CD4-positive, alpha-beta T cell treated with Interleukin-1 beta for 1 hour (primary cell): ENCODE measurements at regions not wholly inside any gene's neighbourhood (a gene's known extent, or its start where the extent isn't known, plus 50 kb on each side); places are given as distances from the start of the nearest gene placed in this dataset.
A peak's percentile ranks its signal among the peaks of the same experiment; 100 is the strongest.

ENCODE experiments used
- DNase-seq, 2 donors: peaks; one replicate each; pipeline ENCODE4 v3.0.0-alpha.2; 2020 to 2022

DNA sequence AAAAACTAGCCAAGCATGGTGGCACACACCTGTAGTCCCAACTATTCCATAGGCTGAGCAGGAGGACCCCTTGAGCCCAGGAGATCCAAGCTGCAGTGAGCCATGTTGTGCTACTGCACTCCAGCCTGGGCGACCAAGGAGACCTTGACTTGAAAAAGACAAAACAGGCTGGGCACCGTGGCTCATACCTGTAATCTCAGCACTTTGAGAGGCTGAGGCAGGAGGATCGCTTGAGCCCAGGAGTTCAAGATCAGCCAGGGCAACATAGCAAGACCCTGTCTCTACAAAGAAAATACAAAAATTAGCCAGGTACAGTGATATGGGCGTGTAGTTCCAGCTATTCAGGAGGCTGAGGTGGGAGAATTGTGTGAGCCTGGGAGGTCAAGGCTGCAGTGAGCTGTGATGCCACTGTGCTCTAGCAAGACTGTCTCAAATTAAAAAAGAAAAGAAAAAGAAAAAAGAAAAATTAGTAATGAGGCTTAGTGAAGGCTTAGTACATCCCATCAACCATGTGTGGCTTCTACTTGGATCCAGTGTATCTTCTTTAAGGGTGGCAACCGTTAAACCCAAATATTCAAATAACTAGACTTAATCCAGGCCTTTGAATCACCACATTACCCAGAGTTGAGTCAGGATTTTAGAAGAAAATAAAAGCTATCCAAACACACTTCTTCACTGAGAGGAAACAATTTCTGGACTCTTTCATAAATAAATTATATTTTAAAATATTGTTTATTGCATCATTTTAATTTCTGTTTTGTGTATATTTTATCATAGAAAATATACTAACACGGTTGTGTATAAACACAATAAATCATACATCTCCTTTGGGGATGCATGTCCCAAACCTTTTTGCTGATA, 74.3 kb upstream of the RAB4A start:
- DNase-seq: no peak

DNA sequence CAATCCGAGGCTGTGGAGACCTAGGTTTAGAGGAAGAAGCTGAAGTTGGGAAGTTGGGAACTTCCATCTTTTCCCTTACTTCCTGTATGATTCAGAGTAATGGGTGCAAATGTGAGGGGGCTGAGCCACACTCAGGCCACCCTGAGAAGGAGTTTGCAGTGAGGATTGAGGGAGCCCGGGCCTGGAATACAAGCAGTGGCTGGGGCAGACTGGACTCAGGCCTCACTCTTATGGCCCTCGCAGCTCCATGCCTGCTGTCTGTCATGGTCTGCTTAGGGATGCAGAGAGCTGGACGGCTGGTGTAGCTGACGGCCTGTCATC, 73.7 kb upstream of the RAB4A start:
- DNase-seq: no peak

DNA sequence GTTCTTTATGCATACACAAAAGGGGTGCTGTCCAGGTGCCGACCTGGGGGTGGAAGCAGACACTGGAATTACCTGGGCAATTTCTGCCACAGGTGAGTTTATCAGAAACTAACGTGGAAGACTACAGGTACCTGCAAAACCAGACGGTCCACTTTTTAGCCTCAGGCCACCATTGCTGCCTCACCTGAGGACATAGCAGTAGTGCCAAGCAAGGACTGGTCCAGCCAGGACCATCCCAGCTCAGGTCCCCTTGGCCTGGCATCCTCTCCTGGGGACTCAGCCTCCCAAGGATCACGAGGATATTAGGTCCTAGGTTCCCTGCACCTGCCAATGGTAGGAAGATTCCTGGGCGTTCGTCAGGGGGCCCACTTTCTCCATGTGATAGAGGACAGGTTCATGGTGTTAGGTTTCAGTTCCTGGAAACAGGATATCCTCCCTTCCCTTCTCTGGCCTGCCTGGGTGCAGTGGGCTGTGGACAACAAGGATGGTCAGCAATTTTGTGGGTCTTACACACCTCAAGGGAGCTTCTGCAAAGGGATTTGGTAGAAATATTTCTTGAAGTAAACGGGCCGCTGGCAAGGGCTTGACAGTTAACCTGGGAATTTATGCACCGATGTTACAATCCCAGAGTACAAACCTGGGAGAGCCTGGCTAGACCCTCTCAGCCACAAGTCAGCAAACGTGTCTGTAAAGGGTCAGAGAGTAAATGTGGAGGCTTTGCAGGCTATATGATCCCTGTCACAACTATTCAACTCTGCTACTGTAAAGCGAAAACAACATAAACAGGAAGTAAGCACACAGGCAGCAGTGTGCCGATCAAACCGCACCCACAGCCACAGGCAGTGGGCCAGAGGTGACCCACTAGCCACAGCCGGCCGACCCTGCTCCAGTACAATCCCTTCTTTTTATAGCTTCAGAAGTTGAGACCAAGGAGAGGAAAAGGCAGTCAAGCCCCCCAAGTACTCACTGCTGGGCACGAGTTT, 71.4 kb upstream of the RAB4A start:
- DNase-seq: peak; percentile 27 to 48

DNA sequence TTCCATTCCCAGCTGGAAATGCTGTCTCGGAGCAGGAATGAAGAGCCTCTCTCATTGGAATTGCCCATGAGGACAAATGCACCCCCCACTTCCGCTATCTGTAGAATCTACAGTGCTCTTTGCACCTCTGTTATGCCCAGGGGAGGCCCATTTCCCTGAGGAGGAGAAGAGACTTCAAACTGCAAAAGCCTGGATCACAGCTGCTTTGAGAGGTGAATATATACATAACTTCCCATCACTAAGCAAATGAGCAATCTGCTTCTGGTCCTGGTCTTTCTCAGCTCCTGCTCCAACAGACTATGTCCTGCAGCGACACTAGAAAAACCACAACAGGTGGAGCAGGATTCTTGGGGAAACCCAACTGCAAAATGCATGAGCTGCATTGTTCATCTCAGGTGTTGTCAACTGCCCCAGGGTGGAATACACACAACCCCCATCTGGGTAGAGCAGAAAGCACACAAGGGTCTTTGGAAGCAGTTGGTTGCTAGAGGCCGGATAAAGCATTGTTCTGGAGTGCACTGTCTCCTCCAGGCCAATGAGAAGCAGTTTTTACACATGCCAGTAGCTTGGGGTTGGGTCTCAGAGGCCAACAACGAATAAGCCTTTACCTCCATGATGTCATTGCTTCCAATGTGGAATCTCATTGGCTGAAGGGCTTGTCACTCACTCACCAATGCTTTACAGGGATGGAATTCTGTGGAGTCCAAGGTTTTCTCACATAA, 67.7 kb upstream of the RAB4A start:
- no peak for DNase-seq

DNA sequence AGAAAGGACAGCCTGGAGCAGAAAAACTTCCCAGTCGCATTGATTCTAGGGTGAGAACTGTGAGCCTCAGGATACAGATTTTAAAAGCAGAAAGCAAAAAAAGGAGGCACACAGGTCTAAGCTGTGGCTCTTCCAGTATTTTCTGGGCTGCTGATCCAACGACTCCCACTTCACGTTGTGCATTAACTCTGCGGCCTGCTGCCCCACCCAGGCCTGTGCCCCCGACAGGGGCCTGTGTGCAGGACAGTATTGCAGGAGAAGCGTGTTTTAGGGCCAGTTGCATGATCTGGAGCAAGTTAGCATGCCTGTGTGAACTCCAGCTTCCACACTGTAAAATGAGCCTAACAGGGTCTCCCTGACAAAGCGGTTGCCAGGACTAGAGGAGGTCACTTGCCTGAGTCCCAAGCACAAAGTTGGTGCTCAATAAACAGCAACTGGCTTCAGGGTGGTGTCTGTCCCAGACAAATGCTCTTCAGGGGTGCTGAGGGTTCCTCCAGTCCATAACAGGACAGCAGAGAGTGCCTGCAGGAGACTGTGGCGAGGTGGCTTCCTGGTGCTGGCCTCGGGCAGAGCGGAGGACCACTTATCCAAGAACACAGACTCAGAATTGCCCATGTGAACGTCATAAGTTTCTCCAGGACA, 66.8 kb upstream of the RAB4A start:
- DNase-seq: no peak

DNA sequence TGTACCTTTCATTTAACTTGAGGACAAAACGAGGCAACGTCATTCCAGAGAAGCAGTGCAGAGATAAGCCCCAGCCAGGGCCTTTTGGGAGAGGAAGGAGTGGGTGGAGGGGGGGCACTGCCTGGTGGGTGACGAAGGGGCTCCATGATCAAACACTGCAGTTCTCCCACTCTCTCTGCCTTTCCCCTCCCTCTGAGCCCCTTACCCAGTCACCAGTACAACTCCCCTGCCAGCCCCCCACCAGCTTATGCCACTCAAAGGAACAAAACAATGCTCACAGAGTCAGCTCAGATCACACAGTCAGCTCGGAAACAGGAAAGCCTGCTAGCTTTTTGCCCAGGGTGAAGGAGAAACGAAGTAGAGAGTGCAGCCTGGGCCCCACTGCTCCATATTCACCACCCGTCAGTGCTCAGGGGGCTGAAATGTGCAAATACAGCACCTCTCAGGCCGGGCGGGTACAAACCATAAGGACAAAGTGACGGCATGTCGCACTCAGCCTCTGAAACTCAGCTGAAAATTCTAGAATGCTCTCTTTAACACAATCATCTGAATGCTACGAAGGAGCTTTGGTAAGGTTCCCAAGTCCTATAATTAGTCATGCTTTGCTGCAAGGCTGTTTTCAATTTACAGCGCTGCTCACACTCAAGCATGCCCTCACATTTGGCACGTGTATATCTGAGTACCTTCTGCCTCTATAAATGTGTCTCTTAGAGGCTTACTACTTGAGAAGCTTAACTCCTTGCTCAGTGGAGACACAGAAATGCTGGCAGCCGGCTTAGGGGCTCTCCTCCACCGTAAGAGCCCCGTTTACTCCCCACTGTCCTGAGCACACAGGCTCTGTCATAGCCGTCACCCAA, 65.8 kb upstream of the RAB4A start:
- DNase-seq: no peak

DNA sequence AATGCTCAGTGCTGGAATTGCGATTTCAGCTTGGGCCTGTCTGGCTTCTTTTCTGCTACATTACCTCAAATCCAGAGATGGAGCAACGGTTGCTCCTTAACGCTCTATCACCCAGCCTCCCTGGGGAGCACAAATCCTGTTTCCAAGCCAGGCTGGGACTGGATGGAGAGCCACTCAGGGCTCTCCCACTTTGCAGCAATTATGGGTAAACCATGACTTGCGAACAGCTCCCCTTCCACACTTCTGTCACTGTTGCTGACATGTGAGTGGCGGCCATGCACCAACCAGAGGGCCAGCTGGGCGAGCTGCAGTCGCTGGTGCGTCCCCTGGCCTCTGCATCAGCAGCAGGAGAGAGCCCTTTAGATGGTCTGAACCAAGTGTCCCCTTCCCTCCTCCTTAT, 65.1 kb upstream of the RAB4A start:
- no peak for DNase-seq

DNA sequence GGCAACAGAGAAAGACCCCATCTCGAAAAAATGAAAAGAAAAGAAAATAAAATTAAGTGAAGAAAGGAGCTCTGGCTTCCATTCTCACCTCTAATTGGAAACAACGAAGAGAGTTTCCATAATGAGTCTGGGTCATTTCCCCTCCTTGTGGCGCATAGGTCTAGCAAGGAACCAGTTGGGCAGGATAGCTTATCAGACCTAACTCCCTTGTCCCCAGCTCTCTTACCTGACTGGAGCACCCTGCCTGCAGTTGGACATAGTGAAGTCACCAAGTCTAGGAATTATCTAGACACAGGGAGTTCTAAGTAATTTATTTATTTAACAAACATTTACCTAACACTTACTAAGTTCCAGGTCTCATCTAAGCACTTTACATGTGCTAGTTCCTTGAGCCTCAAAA, 63.0 kb upstream of the RAB4A start:
- no peak for DNase-seq

DNA sequence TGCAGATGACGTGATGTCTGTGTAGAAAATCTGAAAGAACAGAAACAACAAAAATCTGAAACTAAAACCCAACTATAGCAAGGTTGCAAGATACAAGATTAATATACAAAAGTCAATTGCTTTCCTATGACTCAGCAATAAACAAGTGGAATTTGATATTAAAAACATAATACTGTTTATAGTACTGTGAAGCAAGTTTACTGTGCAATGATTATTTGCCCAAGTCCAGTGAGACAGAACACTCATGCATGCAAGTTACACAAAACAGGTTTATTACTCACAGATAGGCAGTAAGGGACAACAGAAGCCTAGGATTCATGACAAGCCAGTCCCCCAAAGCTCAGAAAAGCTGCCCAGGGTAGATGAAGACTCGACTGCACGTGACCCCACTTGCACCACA, 62.4 kb upstream of the RAB4A start:
- DNase-seq: no peak

DNA sequence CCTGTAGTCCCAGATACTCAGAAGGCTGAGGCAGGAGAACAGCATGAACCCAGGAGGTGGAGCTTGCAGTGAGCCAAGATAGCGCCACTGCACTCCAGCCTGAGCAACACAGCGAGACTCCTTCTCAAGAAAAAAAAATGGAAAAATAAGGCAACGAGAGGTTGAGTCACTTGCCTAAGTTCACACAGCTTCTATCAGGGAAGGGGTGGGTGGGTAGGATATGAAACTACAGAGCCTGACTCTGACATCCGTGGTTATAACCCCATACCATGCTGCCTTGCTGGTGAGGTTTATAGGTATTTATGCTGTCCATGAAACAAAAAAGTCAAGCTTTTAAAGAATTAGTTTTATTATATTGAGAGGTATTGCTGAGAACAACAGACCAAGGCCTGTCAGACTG, 61.5 kb upstream of the RAB4A start:
- DNase-seq: no peak

DNA sequence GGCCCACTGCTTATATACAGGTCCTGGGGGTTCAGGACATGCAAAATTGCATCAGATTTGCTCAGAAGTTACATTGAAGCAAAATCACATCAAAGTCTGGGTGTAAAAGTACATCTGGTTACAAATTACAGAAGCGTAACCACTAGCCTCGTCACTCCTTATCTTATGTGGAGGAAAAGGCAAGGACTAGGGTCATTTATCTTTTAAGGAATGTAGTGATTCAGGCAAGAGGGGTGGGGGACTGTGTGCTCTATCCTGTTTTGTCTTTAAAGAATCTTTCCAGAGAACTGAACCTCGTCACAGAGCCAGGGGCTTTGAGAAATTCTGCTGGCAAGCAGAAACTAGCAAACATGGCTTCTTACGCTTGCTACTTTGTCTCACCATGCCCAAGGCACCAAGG, 61.1 kb upstream of the RAB4A start:
- DNase-seq: no peak

DNA sequence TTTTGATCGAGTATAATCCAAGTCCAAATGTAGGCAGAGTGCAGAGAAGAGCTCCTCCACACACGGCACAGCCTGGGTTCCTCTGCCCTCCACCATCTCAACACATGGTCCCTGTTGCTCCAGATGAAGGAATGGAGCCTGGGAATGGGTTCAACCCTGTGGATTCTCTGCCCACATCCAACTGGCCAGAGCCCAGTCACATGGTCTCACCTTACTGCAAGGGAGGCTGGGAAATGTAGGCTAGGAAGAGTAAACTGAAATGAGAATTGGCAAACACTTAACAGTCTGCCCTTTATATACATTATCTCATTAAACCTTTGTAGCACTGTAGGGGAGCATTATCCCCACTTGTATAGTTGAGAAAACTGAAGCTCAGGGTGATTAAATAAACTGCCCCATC, 60.1 kb upstream of the RAB4A start:
- no peak for DNase-seq

DNA sequence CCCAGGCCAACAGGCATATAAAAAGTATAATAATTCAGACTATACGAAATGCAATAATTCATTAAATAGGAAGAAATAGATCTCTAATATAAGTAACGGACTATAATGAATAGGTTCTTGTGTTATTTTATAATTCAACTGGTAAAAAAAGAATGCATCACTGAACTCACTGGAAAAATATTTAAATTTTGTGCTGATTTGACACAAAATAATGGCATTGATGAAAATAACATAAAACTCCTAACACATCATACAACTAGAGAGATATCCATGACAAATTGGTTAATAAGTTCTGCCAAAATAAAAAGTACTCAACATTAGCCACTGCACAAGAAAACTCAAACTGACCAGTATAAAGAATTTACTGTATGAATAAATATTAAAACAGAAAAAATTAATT, 57.1 kb upstream of the RAB4A start:
- no peak for DNase-seq

DNA sequence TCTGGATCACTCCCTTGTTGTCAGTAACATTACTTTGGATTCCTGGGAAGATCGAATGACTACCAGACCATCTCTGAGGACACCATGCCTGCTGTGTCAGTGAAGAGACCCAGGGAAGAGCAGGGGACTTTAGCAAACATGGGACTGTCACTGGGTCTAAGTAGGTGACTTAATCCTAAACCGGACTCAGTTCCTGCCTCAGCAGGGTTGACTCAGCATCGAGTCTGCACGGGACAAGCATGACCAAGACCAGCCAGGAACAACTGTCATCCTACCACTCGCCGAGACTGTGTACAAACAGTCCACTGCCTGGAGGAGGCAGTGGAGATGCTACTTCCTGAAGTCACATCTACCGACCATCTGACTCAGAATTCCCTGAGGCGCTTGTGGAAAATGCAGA, 53.2 kb upstream of the RAB4A start:
- no peak for DNase-seq

DNA sequence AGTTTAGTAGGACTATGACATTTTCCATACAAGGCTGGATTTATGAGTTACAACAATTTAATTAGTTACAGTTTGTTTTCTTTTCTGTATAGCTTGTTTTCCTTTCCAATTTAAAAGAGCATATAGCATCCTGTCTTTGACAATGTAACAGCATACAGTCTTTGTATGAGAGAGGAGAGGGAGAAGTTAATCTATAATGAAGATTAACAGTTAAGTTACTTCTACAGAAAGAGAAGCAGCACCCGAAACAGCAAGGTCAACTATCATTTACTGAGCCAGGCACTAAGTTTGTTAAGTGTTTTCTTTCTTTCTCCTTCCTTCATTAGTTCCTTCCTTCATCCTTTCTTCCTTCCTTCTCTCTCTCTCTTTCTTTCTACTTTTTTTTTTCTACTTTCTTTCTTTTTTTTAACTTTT, 52.3 kb upstream of the RAB4A start:
- DNase-seq: no peak

DNA sequence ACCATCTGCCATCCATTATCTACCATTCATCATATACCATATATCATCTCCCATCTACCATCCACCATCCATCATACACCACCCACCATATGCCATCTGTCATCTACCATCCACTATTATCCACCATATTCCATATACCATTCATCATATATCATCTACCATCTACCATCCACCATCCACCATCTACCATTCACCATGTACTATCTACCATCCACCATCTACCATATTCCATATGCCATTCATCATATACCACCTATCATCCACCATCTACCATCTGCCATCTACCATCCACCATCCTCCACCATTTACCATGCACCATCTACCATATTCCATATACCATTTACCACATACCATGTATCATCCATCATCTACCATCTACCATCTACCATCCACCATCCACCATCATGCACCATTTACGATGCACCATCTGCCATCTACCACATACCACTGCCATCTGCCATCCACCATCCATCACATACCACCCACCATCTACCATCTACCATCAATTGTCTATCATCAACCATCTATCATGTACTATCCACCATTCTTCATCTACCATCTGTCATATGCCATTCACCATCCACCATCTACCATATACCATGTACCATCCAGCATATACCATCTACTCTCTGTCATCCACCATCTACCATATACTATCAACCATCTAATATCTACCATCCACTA, 50.6 kb upstream of the RAB4A start:
- no peak for DNase-seq

DNA sequence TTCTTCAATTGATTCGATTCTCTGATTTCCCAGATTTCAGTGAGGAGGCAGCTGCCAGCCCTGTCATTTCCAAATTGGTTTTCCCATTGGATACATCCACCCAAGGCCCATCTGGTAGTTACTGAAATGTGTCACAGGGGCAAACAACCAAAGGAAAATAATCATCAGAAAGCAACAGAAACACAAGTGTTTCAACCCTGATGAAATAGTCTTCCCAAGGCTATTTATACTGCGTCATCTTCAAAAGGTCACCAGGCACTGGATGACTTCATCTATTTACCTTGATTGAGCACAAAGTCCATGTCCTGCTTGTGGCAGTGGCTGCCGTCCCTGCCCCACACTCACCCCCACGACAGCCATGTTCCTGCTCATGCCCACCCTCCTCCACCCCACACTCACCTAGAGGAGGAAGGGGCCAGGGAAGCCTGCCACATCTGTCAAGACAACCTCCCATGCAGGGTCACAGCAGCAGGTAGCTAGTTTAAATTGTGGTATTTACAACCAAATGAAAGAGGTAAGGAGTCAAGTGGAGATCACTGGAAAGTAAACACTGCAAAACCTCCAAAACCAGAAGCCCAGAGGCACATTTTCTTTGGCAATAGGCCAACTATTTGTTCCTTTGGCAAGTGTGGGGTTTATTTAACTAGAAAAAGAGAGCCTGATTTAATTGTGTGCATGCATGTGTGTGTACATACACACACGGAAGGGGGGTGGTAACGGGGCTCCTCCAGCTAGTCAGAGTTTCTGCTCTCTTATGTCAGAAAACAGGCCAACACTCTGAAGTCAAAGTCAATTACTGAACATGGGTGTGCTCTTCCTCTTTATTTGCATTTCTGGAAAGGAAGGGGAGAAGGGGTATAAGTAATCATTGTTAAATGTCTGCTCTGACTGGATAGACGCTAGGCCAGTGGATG, 49.5 kb upstream of the RAB4A start:
- DNase-seq: no peak
